Right renal pelvis (tissue), 4 donors: ENCODE measurements at regions not wholly inside any gene's neighbourhood (a gene's known extent, or its start where the extent isn't known, plus 50 kb on each side); places are given as distances from the start of the nearest gene placed in this dataset.

Experiments used
- DNase-seq, 4 donors: peaks; one replicate each; pipeline ENCODE4 v3.0.0-alpha.2; 2013; ENCODE audit warnings: low read depth in 4 of 4, low spot score in 3 of 4, missing footprints in 1 of 4

DNA sequence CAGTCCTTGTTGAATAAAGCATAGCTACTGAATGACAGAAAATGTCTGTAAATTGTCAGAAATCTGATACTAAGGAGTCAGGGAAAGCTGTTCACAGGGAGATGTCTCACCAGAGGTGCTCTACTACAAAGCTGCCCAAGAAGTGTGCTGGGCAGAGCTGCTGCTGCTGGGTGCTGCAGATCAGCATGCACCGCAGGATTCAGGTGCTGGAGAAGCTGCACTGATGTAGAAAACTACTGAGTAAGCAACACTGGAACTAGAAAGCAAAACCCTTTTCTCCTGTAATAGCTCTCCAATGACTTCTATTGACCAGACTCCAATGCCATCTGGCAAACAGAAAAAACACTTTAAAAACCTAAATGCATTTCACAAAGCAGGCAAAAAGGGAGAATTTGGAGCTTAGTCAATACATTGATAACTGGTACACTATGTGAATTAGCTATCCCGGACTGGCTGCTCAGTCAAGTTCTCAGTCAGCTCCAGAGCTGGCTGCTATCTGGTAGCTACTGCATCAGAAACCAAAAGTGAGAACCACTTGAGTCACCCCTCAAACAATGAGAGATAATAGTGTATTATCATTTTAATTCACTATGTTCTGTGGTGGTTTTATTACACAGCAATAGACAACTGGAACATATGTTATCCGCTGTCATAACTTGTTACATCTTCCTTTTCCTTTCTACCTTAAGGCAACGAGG is 493.1 kb downstream of the CPS1 start:
- DNase-seq: no peak

DNA sequence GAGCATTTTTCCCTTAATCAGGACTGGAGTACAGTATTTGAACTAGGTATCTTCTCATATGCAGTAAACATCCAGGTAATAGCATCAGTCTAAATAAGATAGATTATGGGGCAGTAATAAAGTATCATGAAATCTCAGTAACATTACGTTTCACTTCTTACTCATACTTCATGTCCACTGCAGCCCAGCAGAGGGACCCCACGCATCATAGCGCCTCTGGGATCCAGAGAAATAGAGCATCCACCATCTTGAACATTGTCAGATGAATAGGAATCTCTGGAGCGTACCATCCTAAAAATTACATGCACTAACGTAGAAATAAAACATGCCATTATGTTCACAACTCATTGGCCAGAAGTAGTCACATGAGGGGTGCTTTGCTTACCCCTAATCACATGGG is 499.0 kb downstream of the CPS1 start:
- DNase-seq: no peak

DNA sequence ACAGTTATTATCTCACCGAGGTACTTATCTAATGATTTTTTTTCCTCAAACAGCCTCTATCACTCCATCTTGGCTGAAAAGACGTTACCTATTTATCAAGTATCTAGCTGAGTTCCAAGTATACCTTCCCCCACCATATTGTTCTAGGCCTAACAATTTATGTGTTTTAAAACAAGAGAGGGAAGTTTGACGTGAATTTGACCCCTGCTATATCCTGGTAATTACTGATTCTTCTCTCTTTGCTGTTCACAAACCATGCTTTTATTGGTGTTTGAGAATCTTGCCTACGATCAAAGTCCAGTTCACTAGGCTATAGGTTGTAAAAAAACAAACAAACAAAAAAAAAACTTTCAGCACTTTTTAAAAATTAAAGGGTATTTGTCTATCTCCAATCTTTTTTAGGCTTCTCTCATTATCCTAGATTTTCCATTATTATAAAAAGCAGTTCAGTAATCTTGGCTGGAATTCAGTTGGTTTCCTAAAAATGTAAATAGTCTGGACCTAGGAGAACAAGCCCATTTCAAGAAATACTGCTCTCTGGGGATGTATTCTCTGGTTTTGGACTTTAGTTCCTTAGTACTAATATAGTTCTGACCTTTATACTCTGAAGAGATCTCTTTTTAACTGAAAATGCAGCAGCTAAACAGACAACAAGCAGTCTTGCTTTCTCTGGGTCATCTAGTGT is 505.4 kb downstream of the CPS1 start:
- DNase-seq: no peak

DNA sequence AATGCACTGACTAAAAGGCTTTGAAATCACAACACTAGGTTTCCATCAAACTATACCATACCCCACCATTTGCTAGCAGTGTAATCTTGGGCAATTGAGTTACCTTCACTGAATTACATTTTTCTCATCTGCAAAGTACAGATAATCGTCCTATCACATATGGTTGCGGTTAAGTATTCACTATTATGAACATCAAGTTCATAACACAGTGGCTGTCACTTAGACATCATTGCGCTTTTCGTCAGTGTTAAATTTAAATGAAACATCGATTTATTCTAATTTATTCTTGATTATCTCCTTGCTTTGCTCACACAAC is 505.9 kb downstream of the CPS1 start:
- DNase-seq: no peak

DNA sequence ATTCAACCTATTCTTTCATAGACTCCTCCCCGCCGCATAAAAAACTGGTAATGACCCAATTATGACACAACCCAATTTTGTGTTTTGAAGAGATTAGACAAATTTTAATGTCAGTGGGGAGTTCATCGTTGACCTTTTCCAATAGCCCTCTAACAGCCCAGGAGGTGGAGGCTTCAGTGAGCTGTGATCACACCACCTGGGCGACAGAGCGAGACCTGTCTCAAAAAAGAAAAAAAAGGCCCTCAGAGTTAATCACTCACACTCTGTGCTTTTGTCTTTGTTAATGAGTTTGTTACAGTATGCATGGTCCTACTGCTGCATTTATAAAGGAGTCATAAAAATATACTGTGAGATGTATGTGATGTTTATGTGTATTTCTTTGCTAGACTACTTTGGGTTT is 510.6 kb downstream of the CPS1 start:
- DNase-seq: no peak

DNA sequence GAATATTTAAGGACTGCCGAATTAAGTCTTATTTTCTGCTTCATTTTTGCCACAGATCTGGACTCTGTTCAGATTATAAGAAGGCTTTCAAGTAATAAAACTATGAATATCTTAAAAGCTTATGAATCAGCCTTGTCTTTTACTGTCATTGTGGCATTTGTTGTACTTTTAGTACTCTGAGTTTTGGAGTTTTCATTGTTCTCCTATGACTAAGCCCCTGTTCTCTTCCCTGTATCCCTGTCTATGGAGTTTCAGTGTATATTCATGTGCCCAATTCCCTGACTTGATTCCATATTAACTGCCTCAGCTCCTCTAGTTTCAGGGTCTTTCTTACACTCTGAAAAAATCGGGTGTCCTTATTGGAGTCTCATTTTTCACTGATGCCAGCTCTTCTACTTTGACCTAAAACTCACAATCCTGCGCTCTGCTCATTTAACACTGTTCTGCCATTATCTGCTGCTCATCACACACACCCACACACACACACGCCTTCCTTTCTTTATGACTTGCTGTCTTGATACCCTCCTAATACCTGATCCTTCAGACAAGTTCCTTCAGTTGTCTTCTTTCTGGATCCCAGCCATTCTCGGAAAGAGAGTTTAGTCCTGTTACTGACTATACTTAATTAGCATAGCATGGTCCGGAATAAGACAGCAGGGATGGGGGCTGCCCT is 511.8 kb downstream of the CPS1 start:
- DNase-seq: no peak

DNA sequence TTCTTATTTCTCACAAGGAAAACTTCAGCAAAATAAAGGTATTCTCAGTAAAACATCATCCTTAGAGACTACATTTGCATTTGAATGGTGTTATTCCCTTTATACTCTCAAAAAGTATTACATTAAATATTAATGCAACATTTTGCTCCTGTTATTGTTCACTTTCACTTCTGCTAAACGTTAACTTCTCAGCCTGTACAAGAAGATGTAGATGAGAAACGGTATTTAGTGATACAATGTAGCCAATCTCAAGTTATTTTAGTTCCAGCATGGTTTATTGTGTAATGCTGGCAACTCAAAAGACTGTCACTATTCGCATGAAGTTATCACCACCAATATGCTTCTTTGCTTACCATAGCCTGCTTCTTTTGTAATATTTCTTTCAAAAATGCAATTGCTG is 514.1 kb downstream of the CPS1 start:
- DNase-seq: no peak

DNA sequence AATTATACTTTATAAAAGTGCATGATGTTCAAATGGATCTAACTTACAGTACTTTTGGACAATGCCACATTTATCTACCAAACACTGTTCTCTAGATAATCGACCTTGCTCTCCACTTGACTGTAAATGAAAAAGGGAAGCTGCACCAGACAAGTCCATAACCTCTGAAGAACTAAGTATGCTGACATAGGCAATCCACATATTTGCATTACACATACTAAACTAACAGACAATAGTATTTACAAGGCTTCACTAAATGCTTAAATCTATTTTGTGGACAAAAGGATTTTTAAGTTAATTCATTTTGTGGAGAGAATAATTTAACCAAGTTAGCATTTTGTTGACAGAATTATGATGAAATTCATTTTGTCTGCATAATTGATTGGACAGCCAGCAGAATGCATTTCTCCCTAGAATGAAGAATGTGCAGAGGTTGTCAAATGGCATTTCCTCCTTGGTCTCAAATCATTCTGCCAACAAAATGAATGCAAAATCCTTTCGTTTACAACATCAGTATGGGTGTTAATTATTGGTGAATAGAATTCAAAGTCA is 520.9 kb downstream of the CPS1 start:
- no peak for DNase-seq

DNA sequence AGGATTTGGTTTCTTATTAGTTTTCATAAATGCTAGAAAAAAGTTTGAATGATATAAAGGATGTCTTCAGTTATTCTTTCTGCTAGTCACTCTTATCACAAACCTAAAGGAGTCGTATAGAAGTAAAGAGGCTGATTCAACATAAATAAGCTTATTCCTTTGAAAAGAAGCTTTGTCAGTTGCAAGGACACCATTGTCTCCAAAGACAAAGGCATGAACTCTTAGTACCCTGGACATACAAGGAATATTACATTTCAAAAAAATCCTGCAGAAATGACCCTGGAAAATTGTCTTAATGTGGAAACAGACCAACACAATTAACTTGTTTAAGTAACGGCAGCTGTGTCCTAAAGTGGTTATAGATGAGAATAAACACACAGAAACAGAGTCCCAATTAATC is 528.0 kb downstream of the CPS1 start:
- no peak for DNase-seq

DNA sequence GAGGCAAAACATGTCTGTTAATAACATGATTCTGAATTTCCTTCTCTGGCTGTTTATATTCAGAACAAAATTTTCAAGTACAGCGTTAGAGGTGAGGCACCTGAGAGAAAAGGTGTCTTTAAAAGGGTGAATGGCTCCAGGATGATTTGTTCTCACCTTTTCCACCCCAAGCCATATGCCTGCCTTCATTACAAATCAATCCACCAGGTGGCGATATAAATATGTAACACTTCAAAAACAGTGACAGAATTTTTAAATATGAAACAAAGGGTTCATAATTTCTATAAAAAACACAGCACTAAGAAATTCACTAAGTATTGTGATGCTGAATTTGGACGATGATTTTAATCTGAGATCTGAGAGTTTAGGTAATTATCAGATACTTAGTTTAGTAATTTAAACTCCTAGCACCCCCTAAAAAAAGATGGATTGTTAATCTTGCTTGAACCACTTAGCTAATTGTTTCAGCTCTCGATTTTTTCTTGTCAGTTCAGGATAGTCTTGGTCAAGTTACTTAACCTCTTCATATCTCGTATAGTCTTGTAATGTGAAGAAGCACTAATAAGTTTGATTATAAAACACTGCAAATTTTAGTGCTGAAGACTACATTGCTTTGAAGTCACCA is 528.8 kb downstream of the CPS1 start:
- peak in 1 of 4 donors; percentile 11 for DNase-seq

DNA sequence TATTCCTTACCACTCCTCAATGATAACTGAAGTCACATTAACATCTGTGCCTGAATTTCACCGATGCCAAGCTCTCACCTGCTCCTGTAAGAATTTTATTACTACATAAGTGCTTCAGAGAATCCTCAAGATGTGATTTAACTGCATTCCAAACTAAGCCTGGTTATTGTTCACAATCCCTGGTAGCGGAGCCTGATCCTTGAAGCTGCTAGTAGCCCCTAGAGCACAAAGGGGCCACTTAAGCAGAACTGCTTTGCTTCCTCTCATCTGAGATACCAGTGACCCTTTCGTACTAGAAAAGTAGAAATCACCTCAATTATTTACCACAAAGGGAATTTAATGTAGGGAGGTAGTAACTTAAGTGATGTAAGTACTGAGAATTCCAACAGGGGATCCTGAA is 529.6 kb downstream of the CPS1 start:
- DNase-seq: no peak

DNA sequence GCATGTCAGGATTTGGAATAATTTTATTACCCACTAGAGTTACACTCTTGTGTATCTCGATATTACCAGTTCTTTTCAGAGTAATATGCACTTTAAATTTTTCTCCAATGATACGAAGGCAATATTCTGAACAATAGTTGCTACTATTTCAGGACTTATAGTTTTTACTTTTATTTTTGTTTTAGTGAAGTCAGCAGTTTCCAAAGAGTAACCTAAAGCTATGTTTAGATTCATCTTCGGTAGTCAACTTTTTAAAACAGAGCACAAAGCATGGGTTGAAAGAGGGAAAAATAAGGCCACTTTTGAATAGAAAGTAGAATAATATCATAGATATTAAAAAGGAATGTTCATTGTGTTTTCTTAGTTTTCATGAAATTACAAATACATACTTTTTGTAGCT is 532.7 kb downstream of the CPS1 start:
- DNase-seq: no peak

DNA sequence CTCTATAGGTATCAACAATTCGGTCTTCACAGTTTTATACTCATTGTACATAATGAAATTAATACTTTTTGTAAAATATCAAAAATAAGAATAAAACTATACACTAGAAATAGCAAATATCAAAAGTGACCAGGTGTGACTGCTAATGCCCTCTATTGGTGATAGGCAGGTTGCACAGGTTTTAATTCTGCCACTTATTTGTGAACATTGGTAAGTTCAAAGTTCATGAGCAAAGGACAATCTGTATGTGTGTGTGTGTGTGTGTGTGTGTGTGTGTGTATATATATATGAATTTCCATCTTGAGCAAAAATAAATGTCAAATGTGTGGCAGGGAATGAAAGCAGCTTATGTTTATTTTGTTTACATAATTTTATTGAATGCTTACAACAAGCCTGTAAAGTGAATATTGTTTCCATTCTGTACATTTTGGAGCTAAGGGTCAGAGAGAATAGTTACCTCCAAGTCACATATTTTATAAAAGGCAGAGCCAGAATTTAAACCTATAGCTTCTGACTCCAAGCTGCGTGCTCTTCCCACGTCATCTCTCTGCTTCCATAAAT is 537.4 kb downstream of the CPS1 start:
- no peak for DNase-seq

DNA sequence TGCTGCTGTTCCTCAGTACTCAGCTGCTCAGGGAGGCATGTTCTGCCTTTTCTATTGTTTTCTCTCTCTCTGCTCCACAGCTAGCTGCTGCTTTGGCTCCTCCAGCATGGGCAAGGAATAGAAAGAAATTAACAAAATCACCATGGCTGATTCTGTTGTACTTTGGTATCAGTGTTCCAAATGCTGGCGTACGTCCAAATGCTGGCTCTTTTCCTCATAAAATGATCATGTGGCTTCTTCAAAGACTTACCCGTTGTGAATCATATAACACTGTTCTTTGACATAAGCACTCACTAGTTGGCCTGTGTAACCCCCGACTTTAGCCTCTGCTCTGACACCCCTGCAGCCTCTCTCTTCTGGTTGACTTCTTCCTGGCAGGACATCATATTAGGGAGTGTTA is 547.6 kb downstream of the CPS1 start:
- no peak for DNase-seq

DNA sequence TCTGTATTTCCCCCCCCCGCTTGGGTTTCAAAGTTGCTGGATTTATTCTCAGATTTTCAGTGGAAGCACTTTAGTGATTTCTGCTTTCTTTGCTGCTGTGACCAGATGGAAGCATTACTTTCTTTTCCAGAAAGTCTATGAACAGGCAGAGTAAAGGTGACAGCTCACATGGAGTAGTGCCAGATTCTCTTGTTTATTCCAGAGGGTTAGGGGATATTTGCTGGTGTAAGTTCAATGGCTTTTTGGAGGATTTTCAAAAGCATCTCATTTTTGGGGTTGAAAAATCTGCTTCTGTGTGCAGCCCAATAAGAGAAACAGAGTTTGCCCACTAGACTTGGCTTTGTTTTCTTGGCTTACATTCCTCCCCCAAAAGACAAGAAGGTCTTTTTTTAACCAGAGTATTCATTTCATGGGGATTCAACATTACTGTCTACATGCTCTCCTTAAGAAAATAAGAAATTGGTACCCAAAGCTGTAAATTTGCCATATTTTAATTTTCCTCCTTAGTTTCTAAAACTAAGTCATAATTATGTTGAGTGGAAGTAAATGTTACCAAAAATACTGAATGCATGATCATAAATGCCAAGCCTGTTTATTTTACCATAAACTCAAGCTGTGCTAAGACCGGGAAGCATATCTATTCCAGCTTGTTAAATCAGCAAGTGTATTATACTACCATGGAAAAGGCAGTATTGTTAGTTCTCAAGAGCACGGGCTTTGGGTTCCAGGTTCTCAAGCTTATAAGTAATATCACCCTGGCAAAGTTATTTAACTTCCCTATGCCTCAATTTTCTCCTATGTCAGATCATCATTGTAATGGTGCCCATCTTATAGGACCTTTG is 557.2 kb downstream of the CPS1 start:
- DNase-seq: no peak

DNA sequence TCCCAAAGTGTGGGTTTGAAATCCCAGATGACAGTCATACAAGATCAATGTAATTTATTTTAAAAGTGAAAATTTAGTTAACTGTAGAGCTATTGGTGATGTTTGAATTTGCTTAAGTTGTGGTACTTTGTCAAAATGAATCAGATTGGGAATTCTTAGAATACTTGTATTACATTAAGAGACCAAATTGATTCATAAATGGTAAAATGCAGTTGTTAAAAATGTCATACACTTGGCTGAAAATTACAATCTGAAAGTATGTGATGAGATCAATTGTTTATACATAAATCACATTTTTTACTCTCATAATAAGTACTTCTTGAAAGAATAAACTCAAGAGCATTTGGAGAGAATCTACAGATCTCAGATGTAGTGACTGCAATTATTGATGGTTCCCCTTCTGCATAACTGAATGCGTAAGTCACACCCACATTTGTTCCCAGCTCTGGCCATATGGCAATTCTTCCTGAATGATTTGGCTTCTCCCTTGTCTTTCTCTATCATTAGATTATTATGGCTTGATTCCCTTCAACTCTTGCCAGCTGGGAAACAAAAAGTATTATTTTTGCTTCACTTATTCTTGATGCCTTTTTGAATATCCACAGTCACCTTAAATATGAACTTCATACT is 558.5 kb downstream of the CPS1 start:
- DNase-seq: no peak

DNA sequence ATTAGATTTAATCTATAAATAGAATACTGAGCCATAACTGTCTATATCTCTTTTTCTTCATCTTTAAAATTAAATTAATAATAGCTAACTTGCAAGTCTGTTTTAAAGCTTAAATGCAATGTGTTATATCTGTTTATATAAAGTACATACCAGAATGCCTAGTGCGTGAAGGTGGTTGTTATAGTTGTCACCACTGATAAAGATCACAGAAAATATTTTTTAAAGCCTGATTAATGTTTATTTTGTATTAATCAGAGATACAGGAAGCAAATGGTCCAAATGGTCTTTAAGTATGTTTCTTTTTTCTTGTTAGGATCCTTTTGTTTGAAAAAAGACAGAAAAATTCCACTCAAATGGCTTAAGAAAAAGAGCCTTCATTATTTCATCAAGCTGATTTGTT is 560.6 kb downstream of the CPS1 start:
- no peak for DNase-seq

DNA sequence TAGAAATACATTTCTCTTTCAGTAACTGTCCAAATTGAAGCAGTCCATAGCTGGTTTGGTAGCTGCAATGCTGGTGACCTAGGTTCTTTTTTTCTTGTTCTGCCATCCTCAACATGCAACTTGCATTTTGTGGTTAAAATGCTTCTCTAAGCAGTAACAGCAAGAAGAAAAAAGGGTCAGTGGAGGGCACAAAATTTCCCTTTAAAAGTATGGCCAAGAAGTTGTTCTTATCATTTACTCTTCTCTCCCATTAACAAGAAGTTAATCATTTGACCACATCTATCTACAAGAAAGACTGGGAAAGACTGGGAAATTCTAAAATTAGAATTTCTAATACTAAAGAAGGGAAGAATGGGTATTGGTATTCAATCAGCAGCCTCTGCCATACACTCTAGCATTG is 569.9 kb downstream of the CPS1 start:
- DNase-seq: no peak

DNA sequence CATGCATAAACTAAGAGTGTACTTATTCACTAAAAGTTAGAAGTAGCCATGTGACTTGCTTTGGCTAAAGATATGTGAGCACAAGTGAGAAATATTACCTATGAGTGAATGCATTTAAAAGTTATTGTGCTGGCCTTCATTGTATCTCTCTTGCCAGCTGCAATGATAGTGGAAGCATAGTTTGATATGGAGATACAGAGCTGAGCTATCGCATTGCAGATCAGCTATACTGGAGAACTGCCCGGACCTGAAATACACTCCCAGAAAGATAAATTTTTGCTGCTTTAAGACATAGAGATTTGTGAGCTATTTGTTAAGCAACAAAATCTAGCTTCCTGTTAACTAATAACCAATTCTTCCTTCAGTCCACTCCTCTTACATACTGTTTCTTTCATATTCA is 571.1 kb downstream of the CPS1 start:
- no peak for DNase-seq

DNA sequence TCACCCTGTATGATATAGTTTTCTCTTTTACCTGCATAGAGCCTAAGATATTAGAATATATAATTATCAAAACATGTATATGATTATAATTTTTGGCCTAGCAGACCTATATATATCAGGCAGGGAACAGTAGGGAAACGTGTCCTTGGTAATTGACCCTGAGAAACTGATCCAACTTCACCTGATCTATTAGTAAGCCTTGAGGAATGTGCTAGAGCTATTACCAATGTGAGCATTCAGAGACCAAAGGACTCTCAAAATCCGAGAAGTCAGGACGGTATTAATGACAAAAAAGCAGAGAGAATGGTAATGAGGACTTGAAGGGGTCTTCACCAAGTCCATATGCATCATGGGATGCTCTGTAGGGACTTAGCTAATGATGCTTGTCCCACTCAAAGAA is 571.9 kb downstream of the CPS1 start:
- DNase-seq: no peak
